NCI-H748 (cell line): ENCODE measurements at regions not wholly inside any gene's neighbourhood (a gene's known extent, or its start where the extent isn't known, plus 50 kb on each side); places are given as distances from the start of the nearest gene placed in this dataset.
A peak's percentile ranks its signal among the peaks of the same experiment; 100 is the strongest.

Experiments used
- DNase-seq: peaks from one replicate; lab custom pipeline; 2025; ENCODE audit not compliant: unreplicated experiment; lab: John Stamatoyannopoulos, UW

- no peak for DNase-seq
These were observed 246.3 kb downstream of the HHIPL2 start for GRCh38 chr1:222301652-222302051.

GRCh38 chr1:222299524-222299923 lies 248.4 kb downstream of the HHIPL2 start:
- DNase-seq: no peak

GRCh38 chr1:222290866-222291265 lies 257.0 kb downstream of the HHIPL2 start:
- no peak for DNase-seq

DNA sequence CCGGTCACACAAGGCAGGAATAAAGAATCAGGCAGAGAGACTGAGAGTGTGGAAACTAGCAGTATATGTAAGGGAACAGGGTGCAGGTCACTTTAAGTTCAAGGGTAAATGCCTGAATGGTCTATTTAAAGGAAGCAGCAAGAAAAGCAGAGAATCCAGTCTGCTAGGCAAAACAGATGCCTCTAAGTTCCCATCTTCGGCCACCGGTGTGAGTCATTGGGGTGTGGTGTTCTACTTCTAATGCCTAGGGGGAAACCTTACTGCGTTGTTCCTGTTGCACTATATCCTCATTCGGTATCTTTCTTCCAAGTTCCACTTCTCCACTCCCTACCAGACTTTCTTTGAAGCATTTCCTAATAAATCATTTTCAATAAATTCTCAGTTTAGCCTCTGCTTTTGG lies 259.9 kb downstream of the HHIPL2 start:
- no peak for DNase-seq

- no peak for DNase-seq
These were observed 261.9 kb downstream of the HHIPL2 start for GRCh38 chr1:222286011-222286410.

- DNase-seq: no peak
These were observed 262.4 kb downstream of the HHIPL2 start for GRCh38 chr1:222285526-222285925.

- no peak for DNase-seq
These were observed 263.4 kb downstream of the HHIPL2 start for GRCh38 chr1:222284466-222284865.

DNA sequence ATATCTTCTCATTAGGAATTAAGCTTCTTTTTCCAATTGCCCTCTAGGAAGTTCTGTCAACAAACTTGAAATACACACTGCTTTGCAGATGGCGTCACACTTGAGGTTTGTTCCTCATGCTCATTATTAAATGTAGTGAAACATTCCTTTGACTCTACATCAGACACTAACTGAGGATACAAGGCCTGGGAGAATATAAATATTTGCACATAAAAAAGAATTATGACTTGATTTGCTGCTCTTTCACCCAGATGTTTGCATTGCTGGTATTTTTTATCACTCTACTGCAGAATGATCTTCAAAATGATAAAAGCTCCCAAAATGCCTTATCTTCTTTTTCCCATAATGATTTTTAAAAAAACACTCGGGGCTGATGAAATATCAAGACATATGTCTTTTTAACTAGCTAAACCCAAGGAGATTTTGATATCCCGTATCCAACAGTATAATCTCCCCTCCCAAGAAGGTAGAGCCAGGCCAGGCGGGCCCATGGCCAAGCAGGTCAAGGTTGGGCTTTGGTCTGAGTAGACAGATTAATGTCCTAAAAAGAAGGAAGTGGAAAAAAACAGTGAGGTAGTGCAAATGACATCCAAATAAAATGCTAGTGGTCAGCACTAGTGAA lies 264.6 kb downstream of the HHIPL2 start:
- DNase-seq: no peak

DNA sequence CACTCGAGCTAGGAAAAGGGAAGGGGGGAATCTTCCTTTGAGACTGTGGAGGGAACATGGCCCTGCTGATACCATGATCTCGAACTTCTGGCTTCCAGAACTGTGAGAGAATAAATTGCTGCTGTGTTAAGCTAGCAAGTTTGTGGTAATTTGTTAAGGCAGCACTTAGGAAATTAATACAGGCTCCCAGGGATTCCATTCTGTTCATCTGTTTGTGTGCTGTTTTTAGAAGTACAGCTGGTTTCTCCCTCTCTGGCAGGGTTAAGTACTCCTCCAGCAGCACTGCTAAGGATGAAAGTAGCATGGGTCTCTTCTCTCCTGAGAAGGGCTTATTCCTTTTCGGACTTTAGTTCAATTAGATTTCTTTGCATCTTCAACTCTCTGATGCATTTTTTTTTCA lies 268.3 kb downstream of the HHIPL2 start:
- no peak for DNase-seq

DNA sequence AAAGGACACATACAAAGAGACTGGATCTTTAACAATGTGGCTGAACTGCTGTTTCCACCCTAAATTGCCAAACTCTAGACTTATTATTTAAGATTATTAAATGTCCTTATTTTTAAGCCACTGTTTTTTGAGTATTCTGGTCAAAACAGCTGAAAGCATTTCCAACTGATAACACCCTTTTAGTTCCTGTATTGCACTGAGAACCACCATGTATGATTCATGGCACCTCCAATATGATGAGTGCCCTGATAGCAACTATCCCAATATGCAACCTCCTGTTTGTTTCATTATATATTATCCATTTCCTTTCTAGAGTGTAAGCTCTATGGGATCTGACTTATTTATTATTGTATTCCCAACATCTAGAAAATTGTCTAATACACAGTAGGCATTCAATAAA lies 269.4 kb downstream of the HHIPL2 start:
- no peak for DNase-seq

DNA sequence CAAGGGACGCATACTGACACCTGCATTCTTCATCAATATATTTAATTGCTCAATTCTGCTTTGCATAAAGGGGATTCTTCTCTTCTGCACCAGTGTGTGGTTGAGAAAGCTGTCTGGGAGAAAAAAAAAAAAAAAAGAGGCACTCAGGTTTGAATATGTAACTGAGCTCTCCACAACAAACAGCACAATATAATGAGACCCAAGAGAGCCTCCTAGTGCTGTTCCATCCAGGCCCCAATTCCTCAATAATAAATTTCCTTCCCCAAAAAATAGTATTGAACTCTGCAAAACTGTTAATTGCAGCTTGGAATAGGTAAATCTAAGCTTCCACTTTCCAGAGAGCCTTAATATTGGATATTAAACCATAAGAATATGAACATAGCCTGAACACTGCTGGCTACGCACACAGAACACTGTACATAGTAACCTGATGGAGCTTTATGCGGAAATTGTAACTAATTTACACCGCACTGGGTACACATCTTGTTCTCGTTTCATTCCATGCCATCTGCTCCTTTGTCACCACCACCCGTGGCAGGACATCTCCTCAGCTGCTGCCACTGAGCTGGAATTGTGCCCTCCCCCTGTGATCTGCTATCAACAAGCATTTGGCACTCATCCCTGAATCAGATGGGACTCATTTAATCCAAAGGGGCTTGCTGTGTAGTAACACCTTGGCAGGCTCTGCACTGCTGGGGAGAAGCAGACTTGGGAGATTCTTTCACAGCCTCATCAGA lies 272.0 kb downstream of the HHIPL2 start:
- peak; percentile 51 for DNase-seq

GRCh38 chr1:222275001-222275728 lies 272.7 kb downstream of the HHIPL2 start:
- DNase-seq: no peak

GRCh38 chr1:222266223-222267196 lies 281.4 kb downstream of the HHIPL2 start:
- DNase-seq: no peak

- no peak for DNase-seq
These were observed 284.1 kb downstream of the HHIPL2 start for GRCh38 chr1:222263791-222264190.

DNA sequence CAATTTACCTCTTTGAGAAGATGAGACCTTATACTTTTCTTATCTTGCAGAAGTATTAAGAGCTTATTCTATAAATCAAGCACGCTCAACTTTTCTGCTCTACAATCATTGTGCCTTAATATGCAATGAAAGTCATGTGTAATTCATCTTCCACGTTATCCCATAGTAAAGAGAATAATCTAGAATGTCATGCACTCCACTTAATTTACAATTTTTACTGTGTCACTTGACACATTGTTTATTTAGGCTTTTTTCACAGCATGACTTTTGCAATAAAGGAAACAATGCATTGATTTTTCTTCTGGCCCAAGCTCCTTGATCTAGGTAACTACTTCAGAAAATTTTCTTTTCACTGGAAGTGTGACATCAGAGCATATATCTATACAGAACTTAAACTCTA lies 290.9 kb downstream of the HHIPL2 start:
- DNase-seq: peak; percentile 4

DNA sequence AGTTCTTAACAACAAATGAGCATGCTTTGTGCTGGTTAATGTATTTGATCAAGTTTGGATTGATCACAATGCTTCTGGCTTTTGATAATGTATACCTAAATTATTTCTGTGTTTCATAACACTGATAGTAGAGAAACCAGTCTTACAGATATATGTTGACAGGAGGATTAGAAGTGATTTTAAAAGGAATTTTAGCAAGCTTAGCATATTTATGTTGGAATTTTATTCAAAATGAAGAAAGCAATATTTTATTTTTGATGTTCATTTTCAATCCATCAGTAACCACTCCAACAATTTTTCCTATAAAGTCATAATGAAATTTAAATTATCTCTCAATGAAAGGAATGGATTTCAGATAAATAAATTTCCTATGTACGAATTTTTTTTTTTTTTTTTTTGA lies 291.8 kb downstream of the HHIPL2 start:
- DNase-seq: no peak

DNA sequence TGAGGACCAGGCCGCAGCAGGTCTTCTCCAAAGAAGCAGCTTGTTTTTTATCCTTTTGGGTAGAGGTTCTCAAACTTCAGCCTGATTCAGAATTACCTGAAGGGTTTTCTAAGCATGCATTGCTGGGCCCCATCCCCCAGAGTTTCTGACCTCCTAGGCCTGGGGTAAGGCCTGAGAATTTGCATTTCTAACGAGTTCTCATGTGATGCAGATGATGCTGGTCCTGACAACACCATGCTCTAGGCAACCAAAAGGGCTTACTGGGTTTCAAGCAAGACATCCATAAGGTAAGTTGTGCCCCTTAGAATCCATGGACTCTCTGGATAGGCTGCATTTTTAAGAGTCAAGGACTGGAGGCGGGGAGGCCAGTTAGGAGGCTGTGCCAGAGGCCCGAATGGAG lies 295.1 kb downstream of the HHIPL2 start:
- DNase-seq: no peak

GRCh38 chr1:222251847-222252246 lies 296.1 kb downstream of the HHIPL2 start:
- no peak for DNase-seq

GRCh38 chr1:222250376-222250775 lies 297.5 kb downstream of the HHIPL2 start:
- no peak for DNase-seq

DNA sequence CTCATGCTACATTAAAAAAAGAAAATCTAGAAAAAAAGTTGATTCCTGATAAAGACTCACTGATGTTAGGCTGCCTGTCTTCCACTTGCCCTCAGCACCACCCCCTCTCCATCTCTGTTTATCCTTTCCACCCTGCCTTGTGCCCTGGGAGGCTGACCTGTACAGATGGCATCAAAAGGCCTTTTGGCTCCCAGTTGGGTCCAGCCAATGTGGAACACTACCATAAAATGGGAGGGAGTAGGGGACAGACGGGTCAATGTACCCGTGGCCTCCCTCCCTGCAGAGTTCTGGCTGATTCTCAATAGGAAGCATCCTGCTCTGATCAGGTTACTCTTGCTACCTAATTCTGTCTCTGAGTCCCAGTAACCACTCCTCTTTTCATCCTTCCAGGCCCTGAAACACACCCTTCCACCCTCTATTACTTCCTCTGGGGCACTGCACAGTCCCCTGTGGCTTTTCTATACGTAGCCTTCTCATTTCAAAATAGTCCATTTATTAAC lies 300.0 kb downstream of the HHIPL2 start:
- no peak for DNase-seq

- no peak for DNase-seq
These were observed 300.8 kb downstream of the HHIPL2 start for GRCh38 chr1:222247081-222247480.
